NCI-H69 (cell line): ENCODE measurements at regions not wholly inside any gene's neighbourhood (a gene's known extent, or its start where the extent isn't known, plus 50 kb on each side); places are given as distances from the start of the nearest gene placed in this dataset.

ENCODE experiments used
- DNase-seq: peaks from one replicate; lab custom pipeline; 2025; lab: John Stamatoyannopoulos, UW

DNA sequence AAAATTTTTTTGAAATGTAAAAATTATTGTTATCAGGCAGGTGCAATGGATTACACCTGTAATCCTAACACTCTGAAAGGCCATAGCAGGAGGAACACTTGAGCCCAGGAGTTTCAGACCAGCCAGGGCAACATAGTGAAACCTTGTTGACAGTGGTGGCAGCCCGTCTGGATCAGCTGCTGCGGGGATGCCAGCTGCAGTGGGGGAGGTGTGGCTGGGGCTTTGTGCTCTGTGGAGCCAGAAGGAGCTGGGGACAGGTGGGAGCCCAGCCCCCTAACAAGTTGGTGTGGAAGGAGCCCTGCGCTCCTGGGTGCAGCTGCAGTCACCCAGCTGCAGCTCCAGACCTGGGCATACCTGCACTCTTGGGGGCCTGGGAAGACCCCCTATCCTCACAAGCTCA, 182.4 kb upstream of the MC4R start:
- peak; percentile 71 for DNase-seq

DNA sequence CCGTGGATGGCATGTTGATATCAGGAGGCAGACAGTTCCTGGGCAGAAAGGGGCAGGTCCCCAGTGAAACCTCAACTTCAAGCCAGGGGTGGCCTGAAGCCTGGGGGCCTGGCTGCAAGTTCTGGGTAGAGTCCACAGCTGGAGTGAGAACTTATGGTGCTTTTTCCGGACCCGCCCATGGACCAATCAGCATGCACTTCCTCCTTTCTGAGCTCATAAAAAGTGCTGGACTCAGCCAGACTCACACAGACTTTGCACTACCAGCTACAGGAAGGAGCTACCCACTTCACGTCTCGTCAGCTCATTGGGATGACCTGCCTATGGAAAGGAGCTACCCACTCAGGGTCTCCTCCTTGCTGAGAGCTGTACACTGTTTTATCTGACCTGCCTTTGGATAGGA, 183.1 kb upstream of the MC4R start:
- no peak for DNase-seq

- DNase-seq = no peak
These were observed 183.8 kb upstream of the MC4R start for GRCh38 chr18:60556326-60556725.

GRCh38 chr18:60560071-60560470, 187.5 kb upstream of the MC4R start:
- peak; percentile 27 for DNase-seq

- DNase-seq = no peak
These were observed 190.5 kb upstream of the MC4R start for GRCh38 chr18:60563082-60563481.

DNA sequence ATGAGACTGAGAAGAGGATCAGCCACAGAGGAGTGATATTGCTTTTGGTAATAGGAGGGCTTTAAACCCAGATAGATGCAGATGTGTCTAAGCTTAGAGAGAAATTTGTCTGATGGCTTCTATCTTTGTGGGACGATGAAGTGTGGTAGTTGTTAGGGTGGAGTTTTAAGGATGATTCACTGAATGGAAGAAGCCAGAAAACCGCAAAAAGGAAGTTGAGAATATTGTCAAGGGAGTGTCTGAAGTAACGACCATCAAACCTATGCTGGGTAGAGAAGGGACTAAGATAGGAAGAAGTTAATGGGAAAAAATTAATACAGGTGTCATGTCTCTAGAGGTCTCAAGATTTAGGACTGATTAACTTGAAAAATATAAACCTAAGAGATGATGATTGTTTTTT, 195.6 kb upstream of the MC4R start:
- no peak for DNase-seq

DNA sequence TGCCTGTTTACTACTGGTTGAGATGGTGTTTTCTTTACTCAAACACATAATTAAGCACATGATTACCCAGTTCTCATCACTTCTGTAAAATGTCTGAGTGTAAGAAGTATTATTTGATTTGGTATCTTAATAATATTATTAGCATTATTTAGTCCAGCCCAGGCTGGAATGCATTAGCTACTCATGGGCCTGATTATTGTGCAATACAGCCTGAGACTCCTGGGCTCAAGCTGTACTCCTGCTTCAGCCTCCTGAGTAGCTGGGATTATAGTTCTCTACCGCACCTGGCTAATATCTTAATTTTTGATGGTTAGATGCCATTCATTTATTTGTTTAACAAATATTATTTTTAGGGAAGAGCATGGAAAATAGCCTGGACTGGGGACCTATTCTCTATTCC, 197.6 kb upstream of the MC4R start:
- no peak for DNase-seq

GRCh38 chr18:60577457-60577856, 204.9 kb upstream of the MC4R start:
- no peak for DNase-seq

GRCh38 chr18:60585670-60586069, 213.1 kb upstream of the MC4R start:
- peak; percentile 34 for DNase-seq

DNA sequence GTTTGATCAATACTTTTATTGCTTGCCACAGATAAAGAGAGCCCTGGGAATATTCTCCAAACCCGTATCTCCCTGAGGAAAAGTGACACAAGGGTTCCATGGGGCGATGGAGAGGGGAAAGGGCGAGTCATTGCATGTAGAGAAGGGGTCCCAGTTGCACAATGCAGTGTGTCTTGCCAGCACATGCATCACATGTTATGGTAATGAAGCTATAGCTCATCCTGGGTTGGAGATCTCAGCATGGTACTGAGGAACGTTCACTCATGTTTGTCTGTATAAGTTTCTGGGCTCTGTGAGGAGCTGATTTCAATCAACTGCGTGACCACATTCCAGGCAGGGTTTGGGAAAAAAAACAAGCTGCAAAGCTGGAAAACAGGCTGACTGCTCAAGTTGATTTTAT, 220.7 kb upstream of the MC4R start:
- no peak for DNase-seq

DNA sequence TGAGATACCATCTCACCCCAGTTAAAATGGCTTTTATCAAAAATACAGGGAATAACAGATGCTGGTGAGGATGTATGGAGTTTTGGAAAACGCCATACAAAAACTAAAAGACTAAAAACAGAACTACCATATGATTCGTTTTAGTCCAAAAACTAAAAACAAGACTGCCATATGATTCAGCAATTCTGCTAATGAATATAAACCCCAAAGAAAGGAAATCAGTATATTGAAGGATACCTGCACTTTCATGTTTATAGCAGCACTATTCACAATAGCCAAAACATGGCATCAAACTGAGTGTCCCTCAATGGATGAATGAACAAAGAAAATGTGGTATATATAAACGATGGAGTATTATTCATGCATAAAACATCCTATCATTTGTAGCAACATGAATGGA, 224.4 kb upstream of the MC4R start:
- DNase-seq = no peak

GRCh38 chr18:60599267-60599666, 226.7 kb upstream of the MC4R start:
- DNase-seq = no peak

DNA sequence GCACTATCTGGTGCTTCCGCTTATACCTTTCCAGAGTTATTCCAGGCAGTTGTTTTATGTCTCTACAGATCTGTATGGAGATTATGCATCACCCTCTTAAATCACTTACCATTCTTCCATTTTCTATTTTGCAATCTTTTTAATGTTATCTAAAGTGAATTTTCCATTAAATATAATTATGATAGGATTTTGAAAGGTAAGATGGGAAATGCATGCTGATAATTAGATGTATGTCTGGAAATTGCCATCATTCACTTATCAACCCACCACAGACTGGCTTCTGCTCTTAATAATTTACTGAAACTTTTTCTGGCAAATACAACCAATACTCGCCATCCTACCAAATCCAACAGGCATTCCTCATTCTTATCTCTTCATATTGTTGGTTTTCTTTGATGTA, 227.4 kb upstream of the MC4R start:
- no peak for DNase-seq

GRCh38 chr18:60601249-60601648, 228.7 kb upstream of the MC4R start:
- DNase-seq = no peak

DNA sequence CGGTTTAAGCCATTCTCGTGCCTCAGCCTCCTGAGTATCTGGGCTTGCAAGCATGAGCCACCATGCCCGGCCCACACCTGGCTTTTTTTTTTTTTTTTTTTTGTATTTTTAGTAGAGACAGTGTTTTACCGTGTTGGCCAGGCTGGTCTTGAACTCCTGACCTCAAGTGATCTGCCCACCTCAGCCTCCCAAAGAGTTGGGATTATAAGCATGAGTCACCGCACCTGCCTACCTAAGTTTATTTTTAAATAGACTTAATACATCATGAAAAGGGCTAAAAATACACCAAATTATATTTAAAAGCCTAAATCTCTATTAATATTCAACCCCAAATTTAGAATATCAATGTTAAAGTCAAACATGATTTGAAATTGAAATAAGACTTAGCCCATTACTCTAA, 250.8 kb upstream of the MC4R start:
- no peak for DNase-seq

DNA sequence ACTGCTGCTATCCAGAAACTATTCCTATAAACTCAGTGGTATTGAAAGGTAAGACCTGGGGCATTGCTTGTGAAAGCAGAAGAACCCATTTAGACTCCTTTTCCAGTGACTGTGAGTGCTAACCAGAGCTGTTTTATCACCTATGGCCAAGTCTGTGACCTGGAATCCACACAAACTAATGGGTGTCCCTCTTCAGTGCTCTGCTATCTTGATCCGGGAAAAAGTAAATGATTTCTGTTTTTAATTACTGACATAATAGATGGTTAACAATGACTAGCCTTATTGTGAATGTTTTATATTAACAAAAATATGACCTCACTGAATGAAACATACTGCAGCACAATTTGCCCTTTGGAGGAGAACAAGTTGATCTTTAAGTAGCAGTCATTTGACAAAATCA, 251.6 kb upstream of the MC4R start:
- no peak for DNase-seq

DNA sequence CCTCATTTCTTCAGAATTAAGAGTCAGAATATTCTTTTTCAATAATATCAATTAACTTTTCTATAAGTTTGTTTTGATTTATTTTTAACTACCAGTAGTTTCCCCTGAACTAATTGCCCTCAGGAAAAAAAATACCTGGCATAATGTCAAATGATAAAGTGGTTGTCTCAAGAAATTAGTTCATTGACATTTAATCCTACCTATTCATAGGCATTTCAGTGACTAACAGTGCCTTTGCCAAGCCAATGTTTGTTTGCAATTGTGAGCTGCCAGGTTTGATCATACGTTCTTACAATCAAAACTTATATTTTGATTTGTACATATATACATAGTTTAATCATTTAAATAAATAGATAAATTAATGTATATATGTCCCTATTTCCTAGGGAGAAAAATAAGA, 267.3 kb upstream of the MC4R start:
- DNase-seq = peak; percentile 55

- DNase-seq = no peak
These were observed 270.4 kb upstream of the MC4R start for GRCh38 chr18:60643009-60643408.

GRCh38 chr18:60646725-60647124, 274.1 kb upstream of the MC4R start:
- no peak for DNase-seq

GRCh38 chr18:60649107-60649506, 276.5 kb upstream of the MC4R start:
- peak; percentile 75 for DNase-seq

- peak; percentile 91 for DNase-seq
These were observed 277.4 kb upstream of the MC4R start for GRCh38 chr18:60649842-60650536.

DNA sequence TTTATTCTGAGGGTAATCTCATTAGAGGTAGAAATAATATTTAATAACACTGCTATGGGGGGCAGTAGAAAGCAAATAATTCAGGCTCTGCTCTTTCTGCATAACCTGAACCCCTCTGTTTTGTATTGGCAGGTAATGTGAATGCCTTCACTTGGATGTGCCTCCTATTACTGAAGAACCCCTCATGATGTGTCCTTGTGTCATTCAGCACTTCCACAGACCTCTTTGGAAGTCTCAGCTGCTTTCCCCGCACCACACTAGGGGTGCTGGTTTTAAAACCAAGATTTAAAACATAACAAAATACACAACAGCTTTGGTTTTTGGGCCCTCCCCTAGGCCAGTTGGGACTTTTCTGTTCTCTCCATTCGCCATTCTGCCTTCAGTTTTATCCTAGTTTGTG, 281.7 kb upstream of the MC4R start:
- DNase-seq = no peak

DNA sequence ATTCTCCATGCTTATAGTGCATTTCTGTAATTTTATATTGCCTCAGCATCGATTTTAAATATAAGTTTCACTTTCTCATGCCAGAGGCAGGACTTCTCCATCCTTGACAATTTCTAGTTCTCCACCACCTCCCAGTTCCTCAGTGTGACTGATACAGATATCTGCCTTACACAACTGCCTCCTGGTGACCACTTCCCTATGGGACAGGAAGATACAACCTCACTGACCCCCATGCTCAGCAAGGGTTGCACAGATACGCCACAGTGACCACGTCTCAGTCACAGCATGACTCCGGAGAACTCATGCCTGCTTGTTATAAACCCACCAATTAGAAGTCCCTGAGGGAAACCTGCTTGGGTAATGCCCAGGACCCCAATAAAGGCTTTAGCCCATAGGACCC, 284.0 kb upstream of the MC4R start:
- DNase-seq = peak; percentile 32

DNA sequence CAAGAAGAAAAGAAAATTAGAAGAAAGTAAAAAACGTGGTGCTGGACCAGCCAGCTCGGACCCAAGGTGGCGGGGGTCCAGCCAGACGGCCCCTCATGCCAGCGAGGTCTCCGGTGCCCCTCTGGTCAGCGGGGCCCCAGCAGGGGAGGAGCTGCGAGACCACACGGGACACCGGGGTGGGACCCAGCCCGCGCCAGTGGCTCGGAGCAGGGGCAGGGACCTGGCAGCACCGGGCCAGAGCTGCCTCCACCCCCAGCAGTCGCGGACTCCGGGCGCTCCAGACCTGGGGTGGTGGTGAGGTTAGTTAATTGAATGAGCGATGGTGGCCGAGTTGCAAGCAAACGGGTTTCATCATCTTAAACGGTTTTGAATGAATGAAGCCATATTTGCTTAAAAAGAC, 289.9 kb upstream of the MC4R start:
- no peak for DNase-seq
